ENCODE measurements at regions not wholly inside any gene's neighbourhood (a gene's known extent, or its start where the extent isn't known, plus 50 kb on each side); places are given as distances from the start of the nearest gene placed in this dataset.

DNA sequence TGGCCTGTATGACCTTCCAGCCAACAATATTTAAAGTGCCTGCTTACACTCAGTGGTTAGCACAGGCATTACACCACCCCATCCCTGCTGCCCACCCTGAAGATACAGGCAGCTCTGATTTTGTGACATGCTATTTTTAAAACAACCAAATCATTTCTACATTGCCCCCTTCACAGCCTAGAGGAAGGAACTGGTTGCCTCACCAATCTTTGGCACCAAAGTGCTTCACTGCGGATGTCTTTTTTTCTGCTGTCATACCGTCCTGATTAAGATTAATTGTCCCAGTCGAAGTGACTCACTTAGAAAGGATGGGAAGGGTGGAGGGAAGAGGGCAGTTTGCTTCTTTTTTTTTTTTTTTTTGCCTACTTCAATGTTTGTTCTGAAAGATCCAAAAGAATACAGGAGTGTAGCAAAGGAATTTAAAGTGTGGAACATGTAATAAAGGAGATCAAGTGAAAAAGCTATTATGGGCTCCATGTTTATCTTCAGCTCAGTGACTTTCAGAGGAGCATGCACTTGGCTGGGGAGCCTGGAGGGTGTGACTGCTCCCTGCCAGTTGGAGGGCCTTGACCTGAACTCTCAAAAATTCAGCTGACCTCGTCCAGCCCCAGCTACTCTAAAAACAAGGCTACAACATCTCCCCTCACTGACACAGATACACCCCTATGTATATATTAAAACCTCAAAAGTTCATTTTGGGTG, 501.1 kb upstream of the TNP1 start:
- peaks cover 15 to 21% of the 10 kb centered on the region in 2 donors for H3K4me1 ChIP-seq (ENCODE audit: control insufficient read depth in 1 of 2, insufficient read depth in 2 of 2, low read length in 2 of 2)
- no peaks in the 10 kb centered on the region for H3K9me3 ChIP-seq (ENCODE audit: control insufficient read depth, low read length)
- no peaks in the 10 kb centered on the region for H3K27me3 ChIP-seq (ENCODE audit: control insufficient read depth in 1 of 2, insufficient read depth in 2 of 2, low read length in 1 of 2)
- no peaks in the 10 kb centered on the region for H3K36me3 ChIP-seq (ENCODE audit: control insufficient read depth in 1 of 2, insufficient read depth in 2 of 2, low read length in 1 of 2)
- peak in 1 of 2 donors; percentile 64 for DNase-seq
- ATAC-seq (ENCODE audit: low FRiP score) = peak; percentile 79
- intact Hi-C loops (cut with DNase I) = loop anchor here in 1 of 2 donors (5.0 to 10.0 kb wide), 3 partner anchors 71 to 386 kb away; no protein-coding TSS in a partner anchor
- peak overlapping the region; percentile 92 to 94 for H3K27ac ChIP-seq (ENCODE audit: low read depth in 1 of 2, low read length in 2 of 2)
- no peak overlapping the region for H3K4me3 ChIP-seq (ENCODE audit: low read length in 2 of 2)
- 0 to 4% methylated on average over 4 of the region's 4 CpGs for WGBS, 2 donors

- no peak overlapping the region for H3K4me3 ChIP-seq (ENCODE audit: low read length in 2 of 2)
- intact Hi-C loops (cut with DNase I) = loop anchor here in 1 of 2 donors (5.0 to 10.0 kb wide), 3 partner anchors 72 to 385 kb away; no protein-coding TSS in a partner anchor
- peak overlapping the region; percentile 92 to 94 for H3K27ac ChIP-seq (ENCODE audit: low read depth in 1 of 2, low read length in 2 of 2)
- 2 to 4% methylated on average over 2 of the region's 2 CpGs for WGBS, 2 donors
- no peaks in the 10 kb centered on the region for H3K27me3 ChIP-seq (ENCODE audit: control insufficient read depth in 1 of 2, insufficient read depth in 2 of 2, low read length in 1 of 2)
- no peaks in the 10 kb centered on the region for H3K9me3 ChIP-seq (ENCODE audit: control insufficient read depth, low read length)
- no peaks in the 10 kb centered on the region for H3K36me3 ChIP-seq (ENCODE audit: control insufficient read depth in 1 of 2, insufficient read depth in 2 of 2, low read length in 1 of 2)
- peak; percentile 41 for ATAC-seq (ENCODE audit: low FRiP score)
- peaks cover 16 to 26% of the 10 kb centered on the region in 2 donors for H3K4me1 ChIP-seq (ENCODE audit: control insufficient read depth in 1 of 2, insufficient read depth in 2 of 2, low read length in 2 of 2)
- no peak for DNase-seq
Measured at GRCh38 chr2:217360111-217360510, 500.2 kb upstream of the TNP1 start.

GRCh38 chr2:217357886-217358620, 498.2 kb upstream of the TNP1 start:
- H3K4me1 ChIP-seq (ENCODE audit: control insufficient read depth in 1 of 2, insufficient read depth in 2 of 2, low read length in 2 of 2) = peaks cover 16 to 29% of the 10 kb centered on the region in 2 donors
- intact Hi-C loops (cut with DNase I) = loop anchor here (5.0 kb wide), 2 partner anchors 136 to 661 kb away; partner anchors contain the start of gene IGFBP5 (in 1 of the 2)
- DNase-seq = no peak
- H3K27me3 ChIP-seq (ENCODE audit: control insufficient read depth in 1 of 2, insufficient read depth in 2 of 2, low read length in 1 of 2) = no peaks in the 10 kb centered on the region
- WGBS, 2 donors = 71 to 75% methylated on average over 8 of the region's 8 CpGs
- peak overlapping the region in 1 of 2 donors; percentile 55 for H3K27ac ChIP-seq (ENCODE audit: low read depth in 1 of 2, low read length in 2 of 2)
- H3K36me3 ChIP-seq (ENCODE audit: control insufficient read depth in 1 of 2, insufficient read depth in 2 of 2, low read length in 1 of 2) = no peaks in the 10 kb centered on the region
- H3K4me3 ChIP-seq (ENCODE audit: low read length in 2 of 2) = no peak overlapping the region
- ATAC-seq (ENCODE audit: low FRiP score) = no peak
- H3K9me3 ChIP-seq (ENCODE audit: control insufficient read depth, low read length) = no peaks in the 10 kb centered on the region

DNA sequence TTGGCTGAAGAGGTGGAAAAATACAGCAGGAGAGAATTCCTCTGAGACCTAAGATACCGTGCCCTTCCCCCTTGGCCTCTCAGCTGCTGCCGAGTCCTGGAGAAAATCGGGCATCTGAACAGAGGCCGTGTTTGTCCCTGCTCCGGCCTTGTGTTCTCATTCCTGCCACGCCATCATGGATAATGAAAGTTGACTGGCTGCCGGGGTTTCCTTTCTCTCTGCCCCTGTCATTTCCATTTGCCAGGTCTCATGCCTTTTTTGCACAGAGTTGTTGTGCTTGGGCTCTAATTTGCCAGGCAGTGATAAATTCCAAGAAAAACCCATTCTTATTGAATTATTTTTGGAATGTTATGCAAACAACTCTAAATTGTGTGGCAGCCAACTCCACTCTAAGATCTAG, 496.9 kb upstream of the TNP1 start:
- Histone ChIP-seq H3K9me3 (ENCODE audit: control insufficient read depth, low read length) (no peaks in the 10 kb centered on the region), H3K27ac (ENCODE audit: low read depth in 1 of 2, low read length in 2 of 2) (peak overlapping the region; percentile 37 to 59), H3K4me3 (ENCODE audit: low read length in 2 of 2) (no peak overlapping the region), H3K27me3 (ENCODE audit: control insufficient read depth in 1 of 2, insufficient read depth in 2 of 2, low read length in 1 of 2) (no peaks in the 10 kb centered on the region), H3K4me1 (ENCODE audit: control insufficient read depth in 1 of 2, insufficient read depth in 2 of 2, low read length in 2 of 2) (peaks cover 16 to 23% of the 10 kb centered on the region in 2 donors), H3K36me3 (ENCODE audit: control insufficient read depth in 1 of 2, insufficient read depth in 2 of 2, low read length in 1 of 2) (no peaks in the 10 kb centered on the region)
- ATAC-seq (ENCODE audit: low FRiP score) (peak; percentile 62), DNase-seq (peak; percentile 80 to 81)
- 4 to 6% methylated on average over 7 of the region's 7 CpGs for WGBS, 2 donors
- intact Hi-C loops (cut with DNase I) = loop anchor here (5.0 kb wide), 2 partner anchors 134 to 659 kb away; partner anchors contain the start of gene IGFBP5 (in 1 of the 2)

GRCh38 chr2:217356142-217356541, 496.3 kb upstream of the TNP1 start:
- no peaks in the 10 kb centered on the region for H3K9me3 ChIP-seq (ENCODE audit: control insufficient read depth, low read length)
- DNase-seq (no peak), ATAC-seq (ENCODE audit: low FRiP score) (no peak)
- H3K27me3 ChIP-seq (ENCODE audit: control insufficient read depth in 1 of 2, insufficient read depth in 2 of 2, low read length in 1 of 2) = no peaks in the 10 kb centered on the region
- H3K36me3 ChIP-seq (ENCODE audit: control insufficient read depth in 1 of 2, insufficient read depth in 2 of 2, low read length in 1 of 2) = no peaks in the 10 kb centered on the region
- peaks cover 16 to 22% of the 10 kb centered on the region in 2 donors for H3K4me1 ChIP-seq (ENCODE audit: control insufficient read depth in 1 of 2, insufficient read depth in 2 of 2, low read length in 2 of 2)
- intact Hi-C loops (cut with DNase I) = loop anchor here (5.0 kb wide), 2 partner anchors 134 to 659 kb away; partner anchors contain the start of gene IGFBP5 (in 1 of the 2)
- H3K27ac ChIP-seq (ENCODE audit: low read depth in 1 of 2, low read length in 2 of 2) = peak overlapping the region; percentile 69 to 92
- 82 to 84% methylated on average over 1 of the region's 1 CpG for WGBS, 2 donors
- H3K4me3 ChIP-seq (ENCODE audit: low read length in 2 of 2) = no peak overlapping the region

- intact Hi-C loops (cut with DNase I) = no loop called here
Measured at GRCh38 chr2:217353591-217353990, 493.7 kb upstream of the TNP1 start.

DNA sequence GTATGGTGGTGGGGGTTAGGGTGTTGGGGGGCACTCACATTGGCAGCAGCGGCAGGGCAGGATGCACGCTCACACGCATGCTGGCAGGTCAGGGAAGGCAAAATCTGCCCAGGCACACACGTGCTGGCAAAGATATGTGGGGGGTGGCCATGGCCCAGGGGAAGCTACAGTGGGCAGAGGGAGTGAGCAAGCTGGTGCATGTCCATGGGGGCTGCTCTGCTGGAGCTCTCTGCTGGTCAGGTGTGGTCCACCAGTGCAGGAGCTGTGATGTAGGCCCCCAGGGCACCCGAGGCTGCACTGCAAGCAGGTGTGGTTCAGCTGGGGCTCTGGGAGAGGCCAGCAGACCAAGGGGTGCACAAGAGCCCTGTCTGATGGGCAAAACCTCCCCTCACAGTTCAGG, 491.5 kb upstream of the TNP1 start:
- H3K27ac ChIP-seq (ENCODE audit: low read depth in 1 of 2, low read length in 2 of 2) = no peak overlapping the region
- no peaks in the 10 kb centered on the region for H3K36me3 ChIP-seq (ENCODE audit: control insufficient read depth in 1 of 2, insufficient read depth in 2 of 2, low read length in 1 of 2)
- H3K27me3 ChIP-seq (ENCODE audit: control insufficient read depth in 1 of 2, insufficient read depth in 2 of 2, low read length in 1 of 2) = no peaks in the 10 kb centered on the region
- intact Hi-C loops (cut with DNase I) = no loop called here
- 77 to 91% methylated on average over 5 of the region's 5 CpGs for WGBS, 2 donors
- DNase-seq = no peak
- H3K9me3 ChIP-seq (ENCODE audit: control insufficient read depth, low read length) = no peaks in the 10 kb centered on the region
- no peak overlapping the region for H3K4me3 ChIP-seq (ENCODE audit: low read length in 2 of 2)
- H3K4me1 ChIP-seq (ENCODE audit: control insufficient read depth in 1 of 2, insufficient read depth in 2 of 2, low read length in 2 of 2) = peaks cover 5 to 8% of the 10 kb centered on the region in 2 donors
- no peak for ATAC-seq (ENCODE audit: low FRiP score)

More at GRCh38 chr2:217353591-217353990, 493.7 kb upstream of the TNP1 start:
- DNase-seq (no peak), ATAC-seq (ENCODE audit: low FRiP score) (no peak)
- no peaks in the 10 kb centered on the region for H3K36me3 ChIP-seq (ENCODE audit: control insufficient read depth in 1 of 2, insufficient read depth in 2 of 2, low read length in 1 of 2)
- H3K4me3 ChIP-seq (ENCODE audit: low read length in 2 of 2) = no peak overlapping the region
- 86 to 90% methylated on average over 4 of the region's 4 CpGs for WGBS, 2 donors
- H3K27me3 ChIP-seq (ENCODE audit: control insufficient read depth in 1 of 2, insufficient read depth in 2 of 2, low read length in 1 of 2) = no peaks in the 10 kb centered on the region
- H3K27ac ChIP-seq (ENCODE audit: low read depth in 1 of 2, low read length in 2 of 2) = no peak overlapping the region
- H3K9me3 ChIP-seq (ENCODE audit: control insufficient read depth, low read length) = no peaks in the 10 kb centered on the region
- H3K4me1 ChIP-seq (ENCODE audit: control insufficient read depth in 1 of 2, insufficient read depth in 2 of 2, low read length in 2 of 2) = peaks cover 8 to 10% of the 10 kb centered on the region in 2 donors

GRCh38 chr2:217349251-217349650, 489.4 kb upstream of the TNP1 start:
- H3K4me1 ChIP-seq (ENCODE audit: control insufficient read depth in 1 of 2, insufficient read depth in 2 of 2, low read length in 2 of 2) = no peaks in the 10 kb centered on the region
- no peaks in the 10 kb centered on the region for H3K36me3 ChIP-seq (ENCODE audit: control insufficient read depth in 1 of 2, insufficient read depth in 2 of 2, low read length in 1 of 2)
- intact Hi-C loops (cut with DNase I) = no loop called here
- DNase-seq = no peak
- no peak overlapping the region for H3K27ac ChIP-seq (ENCODE audit: low read depth in 1 of 2, low read length in 2 of 2)
- WGBS, 2 donors = 0 to 44% methylated on average over 1 of the region's 1 CpG
- ATAC-seq (ENCODE audit: low FRiP score) = no peak
- H3K9me3 ChIP-seq (ENCODE audit: control insufficient read depth, low read length) = no peaks in the 10 kb centered on the region
- no peaks in the 10 kb centered on the region for H3K27me3 ChIP-seq (ENCODE audit: control insufficient read depth in 1 of 2, insufficient read depth in 2 of 2, low read length in 1 of 2)
- H3K4me3 ChIP-seq (ENCODE audit: low read length in 2 of 2) = no peak overlapping the region

All from aorta (tissue), 5 donors.